Activated T-cell treated with anti-CD3 and anti-CD28 coated beads, Interleukin-2, amount 50 U/mL, for 72 hours (primary cell): ENCODE measurements at regions not wholly inside any gene's neighbourhood (a gene's known extent, or its start where the extent isn't known, plus 50 kb on each side); places are given as distances from the start of the nearest gene placed in this dataset.

ENCODE experiments used
- ATAC-seq, 2 donors: fragments of 150-1000 bp; cut with Tn5 transposase; replicated peaks in 1 of 2; 2 replicates each; pipeline ENCODE4 v1.10.0; 2021; ENCODE audit warnings: moderate library complexity in 2 of 2, mild to moderate bottlenecking in 1 of 2
- DNase-seq, 2 donors: peaks; one replicate each; pipeline ENCODE4 v3.0.0; 2021 to 2022; ENCODE audit warnings: mixed read lengths in 1 of 2
- H3K27ac Mint-ChIP-seq: one replicate; pipeline ENCODE4 v1.8.0; 2022; ENCODE audit warnings: mild to moderate bottlenecking, moderate library complexity, mixed read lengths
- H3K27me3 Mint-ChIP-seq: one replicate; pipeline ENCODE4 v1.8.0; 2022; ENCODE audit warnings: low read depth, mixed read lengths
- H3K36me3 Mint-ChIP-seq, 2 donors: one replicate each; pipeline ENCODE4 v1.8.0; 2022; ENCODE audit warnings: mixed read lengths in 2 of 2, mild to moderate bottlenecking in 1 of 2; ENCODE audit not compliant: insufficient read depth in 2 of 2
- H3K4me1 Mint-ChIP-seq: one replicate; pipeline ENCODE4 v1.8.0; 2022; ENCODE audit warnings: low read depth, mixed read lengths
- H3K4me3 Mint-ChIP-seq, 2 donors: one replicate each; pipeline ENCODE4 v1.8.0; 2022; ENCODE audit warnings: mild to moderate bottlenecking in 2 of 2, mixed read lengths in 2 of 2, moderate library complexity in 2 of 2
- H3K9me3 Mint-ChIP-seq, 2 donors: one replicate each; pipeline ENCODE4 v1.8.0; 2022; ENCODE audit warnings: mixed read lengths in 2 of 2

DNA sequence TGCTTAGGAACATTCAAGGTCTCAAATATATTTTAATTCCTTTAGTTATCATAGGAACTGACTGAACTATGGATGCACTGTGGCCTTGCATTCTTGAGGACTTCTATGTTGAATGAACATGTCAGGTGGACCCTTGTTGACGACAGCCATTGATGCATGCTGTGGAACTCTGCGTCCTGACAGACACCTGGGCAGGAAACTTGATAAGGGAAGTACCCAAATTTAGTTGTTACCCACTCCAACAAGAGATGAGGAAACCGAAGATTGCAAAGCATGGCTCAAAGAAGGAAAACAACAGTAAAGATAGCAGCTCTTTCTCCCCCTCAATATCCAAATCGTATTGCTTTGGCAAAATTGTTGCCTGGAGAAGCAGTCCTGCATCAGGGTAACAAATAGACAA is 540.0 kb upstream of the NR3C2 start:
- H3K36me3 Mint-ChIP-seq, result no peaks in the 10 kb centered on the region
- DNase-seq (no peak), ATAC-seq (no peak)
- no peak overlapping the region for H3K4me3 Mint-ChIP-seq
- no peak overlapping the region for H3K27ac Mint-ChIP-seq
- no peaks in the 10 kb centered on the region for H3K4me1 Mint-ChIP-seq
- H3K9me3 Mint-ChIP-seq, result peaks cover 2 to 5% of the 10 kb centered on the region in 2 donors
- H3K27me3 Mint-ChIP-seq, result no peaks in the 10 kb centered on the region

DNA sequence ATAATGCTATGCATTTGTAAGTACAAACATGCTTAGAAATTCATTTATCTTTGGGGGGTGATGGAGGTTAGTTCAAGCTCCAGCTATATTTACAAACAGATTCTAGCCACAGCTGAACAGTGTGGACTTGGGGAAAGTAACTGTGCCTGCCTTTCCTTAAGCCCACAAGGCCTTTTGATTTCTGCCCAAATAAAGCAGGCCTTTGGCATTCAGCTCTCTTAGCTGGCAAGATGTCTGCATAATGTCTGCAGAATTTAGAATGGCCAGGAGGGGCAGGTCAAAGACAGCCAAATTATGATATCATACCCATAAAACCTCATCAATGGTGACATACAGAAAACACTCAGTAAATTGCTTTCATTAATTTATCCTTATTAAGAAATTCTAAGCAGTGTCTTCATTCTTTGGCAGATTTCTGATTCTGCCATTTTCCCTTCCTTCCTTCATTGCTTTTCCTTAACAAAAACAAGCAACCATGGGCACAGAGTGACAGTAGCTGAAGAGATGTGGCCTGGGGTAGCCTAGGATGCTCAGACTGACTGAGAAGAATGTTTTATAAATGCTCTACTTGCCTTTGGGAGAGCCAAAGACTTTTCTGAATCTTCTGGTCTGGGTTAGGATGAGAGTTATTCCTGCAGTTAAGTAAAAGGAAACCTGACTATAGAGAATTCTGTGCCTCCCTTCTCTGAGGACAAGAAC is 538.7 kb upstream of the NR3C2 start:
- no peak for DNase-seq
- peaks cover 2% of the 10 kb centered on the region in 2 donors for H3K9me3 Mint-ChIP-seq
- no peaks in the 10 kb centered on the region for H3K36me3 Mint-ChIP-seq
- ATAC-seq, result no peak
- no peak overlapping the region for H3K4me3 Mint-ChIP-seq
- H3K4me1 Mint-ChIP-seq, result no peaks in the 10 kb centered on the region
- no peak overlapping the region for H3K27ac Mint-ChIP-seq
- no peaks in the 10 kb centered on the region for H3K27me3 Mint-ChIP-seq

GRCh38 chr4:148978301-148978700 is 536.1 kb upstream of the NR3C2 start:
- Mint-ChIP-seq H3K27ac (no peak overlapping the region), H3K9me3 (peaks cover 2% of the 10 kb centered on the region in 2 donors), H3K4me3 (no peak overlapping the region), H3K36me3 (no peaks in the 10 kb centered on the region), H3K27me3 (no peaks in the 10 kb centered on the region), H3K4me1 (no peaks in the 10 kb centered on the region)
- DNase-seq (no peak), ATAC-seq (no peak)

- H3K36me3 Mint-ChIP-seq, result no peaks in the 10 kb centered on the region
- H3K4me3 Mint-ChIP-seq, result no peak overlapping the region
- ATAC-seq, result no peak
- H3K9me3 Mint-ChIP-seq, result peaks cover 2 to 5% of the 10 kb centered on the region in 2 donors
- no peaks in the 10 kb centered on the region for H3K27me3 Mint-ChIP-seq
- no peaks in the 10 kb centered on the region for H3K4me1 Mint-ChIP-seq
- no peak for DNase-seq
- no peak overlapping the region for H3K27ac Mint-ChIP-seq
These were observed 533.2 kb upstream of the NR3C2 start for GRCh38 chr4:148975464-148975863.

DNA sequence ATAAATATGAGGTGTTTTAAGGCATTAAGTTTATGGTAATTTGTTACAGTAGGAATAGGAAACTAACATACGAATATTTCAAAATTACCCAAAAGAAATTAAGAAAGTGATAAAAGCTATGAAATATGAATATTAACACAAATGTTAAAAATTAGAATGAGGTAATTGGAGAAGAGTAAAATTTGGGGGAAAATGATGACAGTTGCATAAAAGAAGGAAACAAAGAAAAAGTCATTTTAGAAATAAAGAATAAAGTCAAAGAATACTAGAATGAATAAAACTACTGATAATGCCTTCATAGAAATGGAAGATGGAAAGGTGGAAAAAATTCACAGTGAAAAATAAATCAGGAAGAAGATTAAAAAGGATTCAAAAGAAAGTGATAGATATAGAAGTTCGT is 522.9 kb upstream of the NR3C2 start:
- no peak for ATAC-seq
- no peaks in the 10 kb centered on the region for H3K4me1 Mint-ChIP-seq

DNA sequence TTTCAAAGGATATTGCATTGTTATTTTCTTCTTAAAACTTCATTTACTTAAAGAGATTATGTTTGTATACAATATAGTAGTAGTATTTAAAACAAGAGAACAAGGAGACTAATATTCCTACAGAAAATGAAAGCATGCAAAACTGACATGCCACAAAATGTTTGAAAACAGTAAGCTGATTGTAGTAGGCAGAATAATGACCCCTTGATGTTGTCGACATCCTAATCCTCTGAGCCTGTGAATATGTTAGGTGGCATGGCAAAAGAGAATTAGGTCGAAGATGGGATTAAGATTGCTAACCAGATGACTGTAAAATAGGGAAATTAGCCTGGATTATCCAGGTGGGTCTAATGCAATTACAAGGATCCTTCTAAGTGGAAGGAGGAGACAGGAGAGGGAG is 522.2 kb upstream of the NR3C2 start:
- Mint-ChIP-seq H3K27ac (no peak overlapping the region), H3K4me1 (no peaks in the 10 kb centered on the region), H3K4me3 (no peak overlapping the region), H3K9me3 (peaks cover 2 to 3% of the 10 kb centered on the region in 2 donors), H3K36me3 (no peaks in the 10 kb centered on the region), H3K27me3 (no peaks in the 10 kb centered on the region)
- no peak for ATAC-seq
- DNase-seq, result no peak

More for the DNA sequence above, 522.9 kb upstream of the NR3C2 start:
- Mint-ChIP-seq H3K4me3 (no peak overlapping the region), H3K27me3 (no peaks in the 10 kb centered on the region), H3K36me3 (no peaks in the 10 kb centered on the region), H3K9me3 (peaks cover 2 to 3% of the 10 kb centered on the region in 2 donors), H3K27ac (no peak overlapping the region)
- DNase-seq, result no peak

DNA sequence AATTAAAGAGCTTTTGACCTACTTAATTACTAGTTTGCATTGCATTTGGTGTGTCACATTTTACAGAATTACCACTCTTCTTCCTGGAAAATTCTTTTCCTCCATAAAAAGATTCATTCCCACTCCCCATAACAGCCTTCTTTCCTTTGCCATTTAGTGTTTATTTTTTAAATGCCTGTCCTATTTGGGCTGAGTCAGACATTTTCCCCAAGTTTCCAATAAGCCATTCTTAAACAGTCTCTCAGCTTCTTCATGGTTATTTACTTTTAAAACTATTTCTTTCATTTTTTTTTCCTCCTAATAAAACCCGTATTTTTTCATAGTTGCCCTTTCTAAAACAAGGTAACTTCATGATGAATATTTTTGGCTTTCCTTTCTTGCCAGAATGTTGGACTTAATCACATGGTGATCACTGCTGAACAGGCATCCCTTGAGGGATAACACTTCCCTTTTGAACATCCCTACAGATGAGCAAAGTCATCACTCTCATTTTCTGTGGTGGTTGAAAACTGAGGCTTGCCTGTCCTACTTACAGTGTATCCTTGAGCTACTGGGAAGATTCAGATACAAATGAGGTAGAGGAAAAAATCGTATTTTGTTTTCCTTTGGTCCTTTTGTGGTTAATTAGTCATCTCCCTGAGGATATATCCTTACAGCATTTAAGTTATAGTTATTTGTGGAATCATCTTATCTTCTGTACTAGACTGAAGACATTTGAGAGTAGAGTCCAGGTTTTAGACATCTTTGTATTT is 520.5 kb upstream of the NR3C2 start:
- peaks cover 2 to 3% of the 10 kb centered on the region in 2 donors for H3K9me3 Mint-ChIP-seq
- ATAC-seq, result no peak
- no peaks in the 10 kb centered on the region for H3K27me3 Mint-ChIP-seq

GRCh38 chr4:148961526-148961925 is 519.3 kb upstream of the NR3C2 start:
- no peak for ATAC-seq

More for the DNA sequence above, 520.5 kb upstream of the NR3C2 start:
- Mint-ChIP-seq H3K36me3 (no peaks in the 10 kb centered on the region), H3K4me3 (no peak overlapping the region), H3K27ac (no peak overlapping the region), H3K4me1 (no peaks in the 10 kb centered on the region)
- DNase-seq, result no peak

DNA sequence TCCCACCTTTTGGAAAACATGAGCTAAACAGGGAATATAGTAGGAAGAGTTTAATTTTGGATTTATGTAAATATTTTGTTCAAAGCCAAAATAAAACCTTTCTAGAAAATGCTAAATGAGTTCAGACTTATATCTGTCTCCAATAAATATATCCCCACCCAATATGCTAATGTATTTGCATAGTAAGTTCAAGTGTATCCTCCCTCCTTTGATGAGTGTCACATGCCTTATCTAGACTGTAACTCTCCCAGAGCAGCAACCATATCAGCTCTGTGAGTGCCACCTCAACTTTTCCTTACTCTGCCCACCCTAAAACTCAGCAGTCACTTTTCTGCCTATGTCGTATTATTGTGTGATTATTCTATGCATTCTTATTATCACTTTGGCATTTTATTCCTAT is 516.1 kb upstream of the NR3C2 start:
- Mint-ChIP-seq H3K9me3 (peaks cover 0 to 2% of the 10 kb centered on the region in 2 donors), H3K27ac (no peak overlapping the region), H3K4me3 (no peak overlapping the region), H3K36me3 (no peaks in the 10 kb centered on the region), H3K4me1 (no peaks in the 10 kb centered on the region), H3K27me3 (no peaks in the 10 kb centered on the region)
- ATAC-seq (no peak), DNase-seq (no peak)

More at GRCh38 chr4:148961526-148961925, 519.3 kb upstream of the NR3C2 start:
- Mint-ChIP-seq H3K27me3 (no peaks in the 10 kb centered on the region), H3K36me3 (no peaks in the 10 kb centered on the region), H3K9me3 (peaks cover 2 to 3% of the 10 kb centered on the region in 2 donors), H3K4me3 (no peak overlapping the region), H3K27ac (no peak overlapping the region), H3K4me1 (no peaks in the 10 kb centered on the region)
- no peak for DNase-seq

- Mint-ChIP-seq H3K9me3 (no peaks in the 10 kb centered on the region), H3K36me3 (no peaks in the 10 kb centered on the region), H3K27me3 (no peaks in the 10 kb centered on the region), H3K4me3 (no peak overlapping the region), H3K4me1 (no peaks in the 10 kb centered on the region), H3K27ac (no peak overlapping the region)
- no peak for ATAC-seq
- no peak for DNase-seq
These were observed 513.5 kb upstream of the NR3C2 start for GRCh38 chr4:148955564-148956297.

DNA sequence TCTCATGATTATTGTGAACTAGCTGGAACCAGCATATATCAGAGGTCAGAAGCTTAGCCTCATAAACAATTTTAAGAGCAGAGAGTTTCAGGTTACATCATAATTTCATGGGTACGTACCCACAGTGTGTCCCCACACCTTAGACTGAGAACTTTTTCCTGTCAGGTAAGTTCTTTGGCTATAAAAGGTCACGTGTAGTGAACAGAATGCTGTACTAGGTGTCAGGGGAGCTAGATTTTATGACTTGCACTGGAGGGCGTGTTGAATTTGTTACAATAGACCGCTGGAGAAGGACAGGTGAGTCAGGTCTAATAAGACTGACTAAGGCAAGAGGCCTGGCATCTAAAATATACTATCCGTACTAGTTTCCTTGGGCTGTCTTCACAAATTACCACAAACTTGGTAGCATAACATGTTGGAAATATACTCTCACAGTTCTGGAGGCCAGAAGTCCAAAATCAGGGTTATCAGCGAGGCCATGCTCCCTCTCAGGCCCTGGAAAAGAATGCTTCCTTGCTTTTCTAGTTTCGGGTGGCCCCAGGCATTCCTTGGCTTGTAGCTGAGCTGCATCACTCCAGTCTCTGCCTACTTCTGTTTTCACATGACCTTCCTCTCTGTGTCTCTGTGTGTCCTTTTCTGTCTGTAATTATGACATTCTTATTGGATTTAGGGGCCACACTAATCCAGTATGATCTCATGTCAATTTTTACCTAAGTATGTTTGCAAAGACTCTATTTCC is 512.0 kb upstream of the NR3C2 start:
- no peaks in the 10 kb centered on the region for H3K36me3 Mint-ChIP-seq
- H3K9me3 Mint-ChIP-seq, result peaks cover 0 to 1% of the 10 kb centered on the region in 2 donors
- no peaks in the 10 kb centered on the region for H3K27me3 Mint-ChIP-seq
- ATAC-seq (no peak), DNase-seq (no peak)
- H3K27ac Mint-ChIP-seq, result no peak overlapping the region
- H3K4me3 Mint-ChIP-seq, result no peak overlapping the region
- no peaks in the 10 kb centered on the region for H3K4me1 Mint-ChIP-seq

DNA sequence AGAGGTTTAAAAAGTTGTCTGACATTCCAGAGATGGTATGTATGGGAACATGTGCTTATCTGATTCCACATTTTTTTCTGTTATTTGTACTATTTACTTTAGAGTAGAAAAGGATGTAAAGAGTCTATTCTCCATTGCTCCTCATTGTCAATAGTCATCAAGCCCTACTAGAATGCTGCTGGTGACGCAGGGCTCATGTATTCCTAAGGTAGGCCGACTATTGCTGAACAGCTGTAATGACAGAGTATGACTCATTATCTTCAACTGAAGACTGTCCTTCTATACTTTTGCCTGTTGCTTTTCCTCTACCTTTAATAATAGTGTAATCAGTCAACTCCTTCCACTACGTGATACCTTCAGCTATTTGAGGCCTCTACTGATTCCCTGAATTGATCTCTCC is 509.1 kb upstream of the NR3C2 start:
- ATAC-seq (no peak), DNase-seq (no peak)
- Mint-ChIP-seq H3K4me3 (no peak overlapping the region), H3K4me1 (no peaks in the 10 kb centered on the region), H3K27me3 (no peaks in the 10 kb centered on the region), H3K36me3 (no peaks in the 10 kb centered on the region), H3K9me3 (peaks cover 1 to 3% of the 10 kb centered on the region in 2 donors), H3K27ac (no peak overlapping the region)

DNA sequence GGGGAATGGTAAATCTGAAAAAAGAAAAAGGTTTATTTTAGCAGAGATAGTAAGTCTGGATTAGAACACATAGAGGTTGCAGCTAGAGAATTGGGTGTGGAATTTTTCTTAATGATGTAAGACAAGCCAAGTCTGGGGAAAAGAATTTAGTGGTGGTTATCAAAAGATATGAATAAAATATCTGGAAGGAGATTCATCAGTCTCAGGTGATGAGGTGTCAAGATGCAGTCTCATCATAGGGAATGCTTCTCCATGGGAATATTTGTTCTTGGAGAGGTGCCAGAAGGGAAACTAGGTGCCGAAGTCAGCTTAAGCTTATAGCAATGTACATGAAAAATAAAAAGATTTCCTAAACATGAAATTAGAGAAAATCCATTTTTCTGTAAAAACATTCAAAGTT is 504.1 kb upstream of the NR3C2 start:
- Mint-ChIP-seq H3K4me3 (no peak overlapping the region), H3K4me1 (no peaks in the 10 kb centered on the region), H3K36me3 (no peaks in the 10 kb centered on the region), H3K27me3 (no peaks in the 10 kb centered on the region), H3K27ac (no peak overlapping the region), H3K9me3 (peaks cover 1 to 7% of the 10 kb centered on the region in 2 donors)
- no peak for ATAC-seq
- DNase-seq, result no peak
